ENCODE measurements at regions not wholly inside any gene's neighbourhood (a gene's known extent, or its start where the extent isn't known, plus 50 kb on each side); places are given as distances from the start of the nearest gene placed in this dataset.
"Not testable (repeated sequence)": the region's sequence is repeated elsewhere in the genome, so short reads cannot be mapped to it uniquely, and the experiment has no call there.

- H3K27ac ChIP-seq; DNase-seq (ENCODE audit: low read depth, low spot score): not testable (repeated sequence)
These were observed 82.5 kb upstream of the GRIN3A start for GRCh38 chr9:101820983-101821382.

- no peak overlapping the region for H3K27ac ChIP-seq
- DNase-seq (ENCODE audit: low read depth, low spot score): no peak
These were observed 75.6 kb upstream of the GRIN3A start for GRCh38 chr9:101814064-101814463.

- not testable (repeated sequence) for H3K27ac ChIP-seq
These were observed 69.4 kb upstream of the GRIN3A start for GRCh38 chr9:101807879-101808278.

GRCh38 chr9:101796044-101796443 is 57.6 kb upstream of the GRIN3A start:
- no peak for DNase-seq (ENCODE audit: low read depth, low spot score)
- H3K27ac ChIP-seq: no peak overlapping the region

More at GRCh38 chr9:101807879-101808278, 69.4 kb upstream of the GRIN3A start:
- not testable (repeated sequence) for DNase-seq (ENCODE audit: low read depth, low spot score)

- H3K27ac ChIP-seq: no peak overlapping the region
- DNase-seq (ENCODE audit: low read depth, low spot score): no peak
These were observed 56.7 kb upstream of the GRIN3A start for GRCh38 chr9:101795147-101795546.

- no peak overlapping the region for H3K27ac ChIP-seq
- no peak for DNase-seq (ENCODE audit: low read depth, low spot score)
These were observed 54.0 kb upstream of the GRIN3A start for GRCh38 chr9:101792475-101792874.

- DNase-seq (ENCODE audit: low read depth, low spot score): no peak
- no peak overlapping the region for H3K27ac ChIP-seq
These were observed 53.5 kb upstream of the GRIN3A start for GRCh38 chr9:101791938-101792337.

GRCh38 chr9:101791533-101791932 is 53.1 kb upstream of the GRIN3A start:
- DNase-seq (ENCODE audit: low read depth, low spot score): no peak
- no peak overlapping the region for H3K27ac ChIP-seq
